SK-N-SH (cell line): ENCODE measurements at regions not wholly inside any gene's neighbourhood (a gene's known extent, or its start where the extent isn't known, plus 50 kb on each side); places are given as distances from the start of the nearest gene placed in this dataset.

Source experiments
- CTCF ChIA-PET: fragments of 300-600, 350-600 bp; formaldehyde crosslinking; extraction: SDS; loops from one replicate; lab custom pipeline; 2021; lab: Yijun Ruan, JAX
- POLR2A ChIA-PET: fragments of 350-600 bp; sonication (Branson Sonifier 250); formaldehyde crosslinking; extraction: SDS; loops from one replicate; lab custom pipeline; 2020; ENCODE audit warnings: antibody characterized with exemption, inconsistent platforms; lab: Yijun Ruan, JAX
- DNase-seq: peaks from one replicate; pipeline ENCODE4 v3.0.0; 2012
- H2AFZ ChIP-seq: fragments of 200-600 bp; sonication (generic); 2 replicates; pipeline ENCODE4 v1.8.1; 2016; ENCODE audit warnings: antibody characterized with exemption, mild to moderate bottlenecking, low read depth
- H3F3A ChIP-seq: fragments of 200-600 bp; sonication (generic); replicated peaks from 2 replicates; pipeline ENCODE3; 2016; ENCODE audit warnings: antibody characterized with exemption, mild to moderate bottlenecking; ENCODE audit not compliant: insufficient read depth
- H3K27ac ChIP-seq, 2 experiments: fragments of 200-500 bp in 1 of 2; fragments of 200-600 bp in 1 of 2; sonication (Bioruptor generic) in 1 of 2; sonication (generic), shearing (Covaris generic) in 1 of 2; 2 replicates each; pipeline versions ENCODE4 v1.5.1 to v1.6.1; 2014 to 2016; ENCODE audit warnings: low read depth in 2 of 2, inconsistent platforms in 1 of 2, low read length in 1 of 2, mild to moderate bottlenecking in 1 of 2, mixed read lengths in 1 of 2
- H3K27me3 ChIP-seq: fragments of 200-600 bp; sonication (generic), shearing (Covaris generic); 2 replicates; pipeline ENCODE4 v1.6.1; 2016; ENCODE audit warnings: mixed run types; ENCODE audit not compliant: insufficient read depth
- H3K36me3 ChIP-seq, 2 experiments: fragments of 200-500 bp in 1 of 2; fragments of 200-600 bp in 1 of 2; sonication (Bioruptor generic) in 1 of 2; sonication (generic) in 1 of 2; replicated peaks in 1 of 2; 2 replicates each; pipeline versions ENCODE3 to v1.5.1; 2014 to 2016; ENCODE audit warnings: low read length in 1 of 2, mild to moderate bottlenecking in 1 of 2; ENCODE audit not compliant: insufficient read depth in 2 of 2, control insufficient read depth in 1 of 2
- H3K4me1 ChIP-seq, 2 experiments: fragments of 200-500 bp in 1 of 2; fragments of 200-600 bp in 1 of 2; sonication (Bioruptor generic) in 1 of 2; sonication (generic), shearing (Covaris generic) in 1 of 2; 2 replicates each; pipeline versions ENCODE4 v1.5.1 to v1.6.1; 2014 to 2016; ENCODE audit warnings: low read depth in 1 of 2, low read length in 1 of 2, mixed run types in 1 of 2; ENCODE audit not compliant: insufficient read depth in 2 of 2, control insufficient read depth in 1 of 2
- H3K4me2 ChIP-seq: fragments of 200-600 bp; sonication (generic), shearing (Covaris generic); 2 replicates; pipeline ENCODE4 v1.6.1; 2017; ENCODE audit warnings: mixed run types
- H3K4me3 ChIP-seq, 2 experiments: fragments of 200-500 bp in 1 of 2; fragments of 200-600 bp in 1 of 2; sonication (Bioruptor generic) in 1 of 2; sonication (generic), shearing (Covaris generic) in 1 of 2; 2 replicates each; pipeline versions ENCODE4 v1.5.1 to v1.8.1; 2014 to 2016; ENCODE audit warnings: low read depth in 2 of 2, inconsistent platforms in 1 of 2, low read length in 1 of 2, mild to moderate bottlenecking in 1 of 2, mixed read lengths in 1 of 2, moderate library complexity in 1 of 2
- H3K79me2 ChIP-seq: fragments of 200-600 bp; sonication (generic); 2 replicates; pipeline ENCODE4 v1.8.1; 2017; ENCODE audit warnings: mild to moderate bottlenecking; ENCODE audit not compliant: insufficient read depth
- H3K9ac ChIP-seq: fragments of 200-600 bp; sonication (generic); 2 replicates; pipeline ENCODE4 v1.6.1; 2017; ENCODE audit warnings: mixed run types
- H3K9me2 ChIP-seq: fragments of 200-600 bp; sonication (generic); 2 replicates; pipeline ENCODE4 v1.6.1; 2017; ENCODE audit warnings: mixed run types
- H3K9me3 ChIP-seq: fragments of 200-600 bp; sonication (generic); 2 replicates; pipeline ENCODE4 v1.6.1; 2017; ENCODE audit warnings: mixed run types, mild to moderate bottlenecking, moderate library complexity
- H4K20me1 ChIP-seq: fragments of 200-600 bp; sonication (generic); 2 replicates; pipeline ENCODE4 v1.6.1; 2017; ENCODE audit warnings: mild to moderate bottlenecking, mixed run types; ENCODE audit not compliant: insufficient read depth
- CHD2 ChIP-seq: fragments of 150-350 bp; IDR thresholded peaks from 2 replicates; pipeline ENCODE4 v1.6.1; 2018; ENCODE audit warnings: low read length; ENCODE audit not compliant: partially characterized antibody
- ELF1 ChIP-seq: IDR thresholded peaks from 2 replicates; pipeline ENCODE4 v1.4.0; 2012
- EP300 ChIP-seq, 2 experiments: IDR thresholded peaks; 2 replicates each; pipeline versions ENCODE4 v1.4.0 to v1.6.1; 2012; ENCODE audit warnings: borderline replicate concordance in 1 of 2, low read depth in 1 of 2, low read length in 1 of 2
- EZH2phosphoT487 ChIP-seq: fragments of 200-600 bp; sonication (generic); IDR thresholded peaks from 2 replicates; pipeline ENCODE4 v1.6.1; 2017; ENCODE audit warnings: low read depth, mixed run types, mild to moderate bottlenecking, antibody characterized with exemption, moderate library complexity, borderline replicate concordance
- FOXJ3 ChIP-seq: sonication (generic); formaldehyde crosslinking; IDR thresholded peaks from 2 replicates; pipeline ENCODE4 v1.5.1; 2020; ENCODE audit warnings: mild to moderate bottlenecking, missing genetic modification reagents
- FOXM1 ChIP-seq: IDR thresholded peaks from 2 replicates; pipeline ENCODE4 v1.4.0; 2012; ENCODE audit warnings: low read depth, mild to moderate bottlenecking
- GABPA ChIP-seq: IDR thresholded peaks from 2 replicates; pipeline ENCODE4 v1.4.0; 2012; ENCODE audit warnings: low read depth, mild to moderate bottlenecking
- GATA2 ChIP-seq: sonication (generic); formaldehyde crosslinking; IDR thresholded peaks from 2 replicates; pipeline ENCODE4 v1.5.0; 2020; ENCODE audit warnings: mild to moderate bottlenecking, missing genetic modification reagents
- MEF2A ChIP-seq: IDR thresholded peaks from 2 replicates; pipeline ENCODE4 v1.4.0; 2012; ENCODE audit warnings: low read depth, borderline replicate concordance
- MXI1 ChIP-seq: IDR thresholded peaks from 2 replicates; pipeline ENCODE4 v1.6.1; 2012; ENCODE audit warnings: mild to moderate bottlenecking, low read depth, low read length, improper control_type of control experiment
- NFIC ChIP-seq: IDR thresholded peaks from 2 replicates; pipeline ENCODE4 v1.4.0; 2012; ENCODE audit warnings: borderline replicate concordance
- NRF1 ChIP-seq: IDR thresholded peaks from 2 replicates; pipeline ENCODE4 v1.6.1; 2012; ENCODE audit warnings: low read depth, mild to moderate bottlenecking, low read length
- POLR2AphosphoS5 ChIP-seq: IDR thresholded peaks from 2 replicates; pipeline ENCODE4 v1.6.1; 2012; ENCODE audit warnings: low read depth, low read length
- RAD21 ChIP-seq: IDR thresholded peaks from 2 replicates; pipeline ENCODE4 v1.6.1; 2012; ENCODE audit warnings: mild to moderate bottlenecking, low read length
- RCOR1 ChIP-seq: fragments of 150-350 bp; IDR thresholded peaks from 2 replicates; pipeline ENCODE4 v1.6.1; 2017; ENCODE audit warnings: antibody characterized with exemption, low read length
- RXRA ChIP-seq: IDR thresholded peaks from 2 replicates; pipeline ENCODE4 v1.4.0; 2012; ENCODE audit warnings: low read depth, mild to moderate bottlenecking, borderline replicate concordance
- TAF1 ChIP-seq: IDR thresholded peaks from 2 replicates; pipeline ENCODE4 v1.6.1; 2012; ENCODE audit warnings: low read depth, mild to moderate bottlenecking, low read length, moderate library complexity, borderline replicate concordance
- TEAD4 ChIP-seq: IDR thresholded peaks from 2 replicates; pipeline ENCODE4 v1.4.0; 2012; ENCODE audit warnings: mild to moderate bottlenecking, borderline replicate concordance; ENCODE audit not compliant: insufficient read depth
- USF2 ChIP-seq: fragments of 150-350 bp; IDR thresholded peaks from 2 replicates; pipeline ENCODE4 v1.6.1; 2017; ENCODE audit warnings: antibody characterized with exemption, low read length, low read depth, borderline replicate concordance
- WGBS: methylation state at CpG from one replicate; pipeline ENCODE4 v1.1.6; 2017; ENCODE audit warnings: low lambda C conversion rate; 5-methylcytosine and 5-hydroxymethylcytosine counted together
- TF ChIP-seq, protein P1 (sequence below): fragments of 150-350 bp; IDR thresholded peaks from 2 replicates; pipeline ENCODE4 v1.6.1; 2016; ENCODE audit warnings: mild to moderate bottlenecking, low read depth, low read length
- TF ChIP-seq, protein P2 (sequence below): IDR thresholded peaks from 2 replicates; pipeline ENCODE4 v1.4.0; 2012; ENCODE audit warnings: low read depth, borderline replicate concordance
- TF ChIP-seq, protein P3 (sequence below): IDR thresholded peaks from 2 replicates; pipeline ENCODE4; 2012

DNA sequence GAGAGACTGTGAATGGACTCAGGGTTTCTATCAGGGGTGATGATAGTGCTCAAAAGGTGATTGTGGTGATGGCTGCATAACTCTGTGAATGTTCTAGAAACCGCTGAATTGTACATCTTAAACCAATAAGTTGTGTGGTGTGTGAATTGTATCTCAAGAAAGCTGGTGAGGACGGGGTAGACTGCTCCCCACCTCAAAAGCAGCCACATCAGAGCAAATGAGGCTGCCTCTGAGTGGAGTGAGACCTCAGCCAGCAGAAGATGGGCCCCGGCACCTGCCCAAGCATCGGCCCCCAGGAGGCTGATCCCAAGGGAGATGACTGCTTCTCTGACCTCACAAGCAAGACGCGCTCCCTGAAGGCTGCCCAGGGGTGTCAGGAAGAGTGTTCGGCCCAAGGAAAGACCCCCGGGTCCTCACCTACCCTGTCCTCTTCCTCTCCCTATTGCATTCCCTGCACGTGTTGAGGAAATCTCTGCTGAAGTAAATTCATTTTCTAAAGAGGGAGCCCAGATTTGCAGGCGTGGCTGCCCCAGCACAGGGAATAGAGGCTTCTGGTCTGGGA is 279.3 kb upstream of the SHH start (continued):
- no peak for TF ChIP-seq TAF1
- no peak for TF ChIP-seq NFIC
- TF ChIP-seq USF2: no peak
- TF ChIP-seq ELF1: no peak
- TF ChIP-seq GATA2 (CRISPR knock-in tag): no peak
- TF ChIP-seq EZH2phosphoT487: no peak
- TF ChIP-seq, all 33 proteins: peak for 0

- POLR2A ChIA-PET: no interaction called here
- Histone ChIP-seq H3K27me3 (peaks cover 81% of the 10 kb centered on the region), H3F3A (no peaks in the 10 kb centered on the region), H4K20me1 (no peaks in the 10 kb centered on the region; the same call in 1 of the 2 replicates), H2AFZ (no peak overlapping the region), H3K4me3 (no peak overlapping the region), H3K9me2 (no peaks in the 10 kb centered on the region), H3K79me2 (no peaks in the 10 kb centered on the region), H3K9ac (no peak overlapping the region), H3K36me3 (no peaks in the 10 kb centered on the region), H3K4me1 (no peaks in the 10 kb centered on the region), H3K4me2 (no peak overlapping the region), H3K27ac (no peak overlapping the region), H3K9me3 (no peaks in the 10 kb centered on the region)
- TF ChIP-seq RAD21 (no peak), RXRA (no peak), GABPA (no peak), TEAD4 (no peak)
- TF ChIP-seq, protein P1, sequence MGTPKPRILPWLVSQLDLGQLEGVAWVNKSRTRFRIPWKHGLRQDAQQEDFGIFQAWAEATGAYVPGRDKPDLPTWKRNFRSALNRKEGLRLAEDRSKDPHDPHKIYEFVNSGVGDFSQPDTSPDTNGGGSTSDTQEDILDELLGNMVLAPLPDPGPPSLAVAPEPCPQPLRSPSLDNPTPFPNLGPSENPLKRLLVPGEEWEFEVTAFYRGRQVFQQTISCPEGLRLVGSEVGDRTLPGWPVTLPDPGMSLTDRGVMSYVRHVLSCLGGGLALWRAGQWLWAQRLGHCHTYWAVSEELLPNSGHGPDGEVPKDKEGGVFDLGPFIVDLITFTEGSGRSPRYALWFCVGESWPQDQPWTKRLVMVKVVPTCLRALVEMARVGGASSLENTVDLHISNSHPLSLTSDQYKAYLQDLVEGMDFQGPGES: no peak
- CTCF ChIA-PET: no interaction called here
- no peak for DNase-seq
- 3% methylated on average over 6 of the region's 6 CpGs for WGBS
These were observed 278.7 kb upstream of the SHH start for GRCh38 chr7:156090988-156091387.

- no peak for DNase-seq
- POLR2A ChIA-PET: no interaction called here
- H2AFZ ChIP-seq: no peak overlapping the region
- no peak overlapping the region for H3K27ac ChIP-seq
- H3K9me3 ChIP-seq: no peaks in the 10 kb centered on the region
- CTCF ChIA-PET: no interaction called here
- peaks cover 67% of the 10 kb centered on the region for H3K27me3 ChIP-seq
- H3K36me3 ChIP-seq: no peaks in the 10 kb centered on the region
- TF ChIP-seq, protein P2, sequence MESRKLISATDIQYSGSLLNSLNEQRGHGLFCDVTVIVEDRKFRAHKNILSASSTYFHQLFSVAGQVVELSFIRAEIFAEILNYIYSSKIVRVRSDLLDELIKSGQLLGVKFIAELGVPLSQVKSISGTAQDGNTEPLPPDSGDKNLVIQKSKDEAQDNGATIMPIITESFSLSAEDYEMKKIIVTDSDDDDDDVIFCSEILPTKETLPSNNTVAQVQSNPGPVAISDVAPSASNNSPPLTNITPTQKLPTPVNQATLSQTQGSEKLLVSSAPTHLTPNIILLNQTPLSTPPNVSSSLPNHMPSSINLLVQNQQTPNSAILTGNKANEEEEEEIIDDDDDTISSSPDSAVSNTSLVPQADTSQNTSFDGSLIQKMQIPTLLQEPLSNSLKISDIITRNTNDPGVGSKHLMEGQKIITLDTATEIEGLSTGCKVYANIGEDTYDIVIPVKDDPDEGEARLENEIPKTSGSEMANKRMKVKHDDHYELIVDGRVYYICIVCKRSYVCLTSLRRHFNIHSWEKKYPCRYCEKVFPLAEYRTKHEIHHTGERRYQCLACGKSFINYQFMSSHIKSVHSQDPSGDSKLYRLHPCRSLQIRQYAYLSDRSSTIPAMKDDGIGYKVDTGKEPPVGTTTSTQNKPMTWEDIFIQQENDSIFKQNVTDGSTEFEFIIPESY: no peak
- TF ChIP-seq, protein P3, sequence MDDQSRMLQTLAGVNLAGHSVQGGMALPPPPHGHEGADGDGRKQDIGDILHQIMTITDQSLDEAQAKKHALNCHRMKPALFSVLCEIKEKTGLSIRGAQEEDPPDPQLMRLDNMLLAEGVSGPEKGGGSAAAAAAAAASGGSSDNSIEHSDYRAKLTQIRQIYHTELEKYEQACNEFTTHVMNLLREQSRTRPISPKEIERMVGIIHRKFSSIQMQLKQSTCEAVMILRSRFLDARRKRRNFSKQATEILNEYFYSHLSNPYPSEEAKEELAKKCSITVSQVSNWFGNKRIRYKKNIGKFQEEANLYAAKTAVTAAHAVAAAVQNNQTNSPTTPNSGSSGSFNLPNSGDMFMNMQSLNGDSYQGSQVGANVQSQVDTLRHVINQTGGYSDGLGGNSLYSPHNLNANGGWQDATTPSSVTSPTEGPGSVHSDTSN: no peak
- TF ChIP-seq MXI1 (no peak), FOXJ3 (no peak), CHD2 (no peak), NRF1 (no peak), FOXM1 (no peak), MEF2A (no peak), GABPA (no peak), EZH2phosphoT487 (no peak), POLR2AphosphoS5 (no peak), TAF1 (no peak), EP300 (IDR thresholded peaks at IDR 0.05; ENCODE audit: borderline replicate concordance in 1 of 2, low read depth in 1 of 2, low read length in 1 of 2) (no peak), RAD21 (no peak), RCOR1 (no peak)
- WGBS: 9% methylated on average over 11 of the region's 11 CpGs
- no peaks in the 10 kb centered on the region for H3K79me2 ChIP-seq
- H3K4me2 ChIP-seq: no peak overlapping the region
- no peak overlapping the region for H3K9ac ChIP-seq
- no peaks in the 10 kb centered on the region for H3K4me1 ChIP-seq
- no peaks in the 10 kb centered on the region for H3K9me2 ChIP-seq
- no peaks in the 10 kb centered on the region; the same call in 1 of the 2 replicates for H4K20me1 ChIP-seq
- H3F3A ChIP-seq: no peaks in the 10 kb centered on the region
- no peak overlapping the region for H3K4me3 ChIP-seq
These were observed 277.0 kb upstream of the SHH start for GRCh38 chr7:156089222-156089621.
